Neural progenitor cell (in vitro differentiated cells): ENCODE measurements at regions not wholly inside any gene's neighbourhood (a gene's known extent, or its start where the extent isn't known, plus 50 kb on each side); places are given as distances from the start of the nearest gene placed in this dataset.

Source experiments
- CTCF ChIP-seq: fragments of 200-600 bp; sonication (generic); IDR thresholded peaks from 2 replicates; pipeline ENCODE4 v1.5.1; 2017; ENCODE audit warnings: antibody characterized with exemption, mild to moderate bottlenecking
- EZH2 ChIP-seq: fragments of 200-600 bp; sonication (generic); IDR thresholded peaks from 2 replicates; pipeline ENCODE4 v1.6.1; 2017; ENCODE audit warnings: antibody characterized with exemption, mild to moderate bottlenecking, moderate library complexity
- EZH2phosphoT487 ChIP-seq: fragments of 200-600 bp; sonication (generic); IDR thresholded peaks from 2 replicates; pipeline ENCODE4 v1.6.1; 2017; ENCODE audit warnings: antibody characterized with exemption

- no peak for TF ChIP-seq CTCF
- TF ChIP-seq EZH2: no peak
- TF ChIP-seq EZH2phosphoT487: no peak
Measured at GRCh38 chr11:112722148-112722547, 239.1 kb upstream of the NCAM1 start.
